ENCODE measurements at regions not wholly inside any gene's neighbourhood (a gene's known extent, or its start where the extent isn't known, plus 50 kb on each side); places are given as distances from the start of the nearest gene placed in this dataset.

GRCh38 chr16:62386411-62386810, 350.2 kb upstream of the CDH8 start:
- H3K79me1 ChIP-seq (ENCODE audit: insufficient read depth, low read depth, low read length, poor library complexity, severe bottlenecking) = no peaks in the 10 kb centered on the region
- H3K27ac ChIP-seq (ENCODE audit: insufficient read length, low read depth, low read length) = no peak overlapping the region
- Mint-ChIP-seq H3K36me3 (ENCODE audit: insufficient read depth in 1 of 3, low read depth in 3 of 3) (no peaks in the 10 kb centered on the region), H3K9me3 (no peaks in the 10 kb centered on the region; a peak in 1 of 5 replicates), H3K4me1 (no peaks in the 10 kb centered on the region; a peak in 1 of 4 replicates), H3K4me3 (no peak overlapping the region), H3K27me3 (ENCODE audit: low read depth) (no peaks in the 10 kb centered on the region), H3K27ac (no peak overlapping the region)
- no peak overlapping the region for H2AFZ ChIP-seq (ENCODE audit: low read length)
- no peaks in the 10 kb centered on the region for H3K9me3 ChIP-seq (ENCODE audit: control insufficient read depth, low read depth, low read length)
- H3K79me2 ChIP-seq (ENCODE audit: insufficient read depth, low read length) = no peaks in the 10 kb centered on the region
- H2BK20ac ChIP-seq (ENCODE audit: low read depth, low read length, poor library complexity, severe bottlenecking) = no peak overlapping the region
- no peak for TF ChIP-seq CTCF (conservative IDR thresholded peaks at IDR 0.05)
- H3K4me1 ChIP-seq (ENCODE audit: insufficient read depth, low read length) = no peaks in the 10 kb centered on the region
- WGBS (ENCODE audit: extremely low coverage, insufficient read length, low lambda C conversion rate) = no CpG with 5 or more reads among the region's 5 CpGs
- no peak overlapping the region for H3K4ac ChIP-seq (ENCODE audit: low read depth, low read length)
- H3K27me3 ChIP-seq (ENCODE audit: insufficient read depth, low read length) = no peaks in the 10 kb centered on the region
- H3K23me2 ChIP-seq (ENCODE audit: insufficient read length, low read depth, low read length, poor library complexity, severe bottlenecking) = no peaks in the 10 kb centered on the region
- H2BK12ac ChIP-seq (ENCODE audit: insufficient read length, low read depth, low read length) = no peak overlapping the region
- H3K23ac ChIP-seq (ENCODE audit: insufficient read length, low read depth, low read length) = no peak overlapping the region
- H3K56ac ChIP-seq (ENCODE audit: insufficient read length, low read depth, low read length) = no peak overlapping the region
- H4K20me1 ChIP-seq (ENCODE audit: control insufficient read depth, insufficient read depth, insufficient read length) = no peaks in the 10 kb centered on the region
- H2BK5ac ChIP-seq (ENCODE audit: insufficient read length, low read length) = no peak overlapping the region
- H3K18ac ChIP-seq (ENCODE audit: insufficient read length, low read depth, low read length) = no peak overlapping the region
- no peak for DNase-seq
- H2BK15ac ChIP-seq (ENCODE audit: low read depth, low read length) = no peak overlapping the region
- H4K91ac ChIP-seq (ENCODE audit: insufficient read length, low read depth, low read length) = no peak overlapping the region
- H4K5ac ChIP-seq (ENCODE audit: insufficient read length, low read depth, low read length) = no peak overlapping the region
- H3K14ac ChIP-seq (ENCODE audit: insufficient read depth, low read length) = no peak overlapping the region
- H2BK120ac ChIP-seq (ENCODE audit: low read depth, low read length, poor library complexity, severe bottlenecking) = no peak overlapping the region
- no peak overlapping the region for H3T11ph ChIP-seq (ENCODE audit: low read length)
- H2AK5ac ChIP-seq (ENCODE audit: insufficient read length, low read length) = no peak overlapping the region
- H3K9ac ChIP-seq (ENCODE audit: extremely low read depth, insufficient read length, low read length) = no peak overlapping the region
- H3K4me2 ChIP-seq (ENCODE audit: insufficient read depth, insufficient read length, low read length) = no peak overlapping the region
- no peak overlapping the region for H4K8ac ChIP-seq (replicated peaks; ENCODE audit: insufficient read length, low read depth, low read length)

Data from H9 (cell line).